ENCODE measurements at regions not wholly inside any gene's neighbourhood (a gene's known extent, or its start where the extent isn't known, plus 50 kb on each side); places are given as distances from the start of the nearest gene placed in this dataset.
A peak's percentile ranks its signal among the peaks of the same experiment; 100 is the strongest.
"Not testable (repeated sequence)": the region's sequence is repeated elsewhere in the genome, so short reads cannot be mapped to it uniquely, and the experiment has no call there.

- Histone ChIP-seq H3K4me1 (ENCODE audit: control insufficient read depth, insufficient read depth, low read length) (peaks cover 14% of the 10 kb centered on the region), H3K27me3 (ENCODE audit: control insufficient read depth, insufficient read depth, low read length) (no peaks in the 10 kb centered on the region), H3K36me3 (ENCODE audit: control insufficient read depth, insufficient read depth, low read length) (no peaks in the 10 kb centered on the region), H3K9me3 (ENCODE audit: control insufficient read depth, insufficient read depth, low read length) (peaks cover 16% of the 10 kb centered on the region), H3K4me3 (ENCODE audit: low read depth, low read length) (no peak overlapping the region), H3K9ac (ENCODE audit: low read depth, low read length) (no peak overlapping the region)
These were observed 87.8 kb upstream of the EZR start for GRCh38 chr6:158906926-158907325.

GRCh38 chr6:158905277-158905676 lies 86.1 kb upstream of the EZR start:
- no peaks in the 10 kb centered on the region for H3K27me3 ChIP-seq (ENCODE audit: control insufficient read depth, insufficient read depth, low read length)
- H3K4me1 ChIP-seq (ENCODE audit: control insufficient read depth, insufficient read depth, low read length): peaks cover 3% of the 10 kb centered on the region
- no peaks in the 10 kb centered on the region for H3K36me3 ChIP-seq (ENCODE audit: control insufficient read depth, insufficient read depth, low read length)
- H3K9me3 ChIP-seq (ENCODE audit: control insufficient read depth, insufficient read depth, low read length): peaks cover 16% of the 10 kb centered on the region
- H3K9ac ChIP-seq (ENCODE audit: low read depth, low read length): no peak overlapping the region
- no peak overlapping the region for H3K4me3 ChIP-seq (ENCODE audit: low read depth, low read length)

GRCh38 chr6:158903801-158904200 lies 84.6 kb upstream of the EZR start:
- no peaks in the 10 kb centered on the region for H3K4me1 ChIP-seq (ENCODE audit: control insufficient read depth, insufficient read depth, low read length)
- no peak overlapping the region for H3K9ac ChIP-seq (ENCODE audit: low read depth, low read length)
- H3K36me3 ChIP-seq (ENCODE audit: control insufficient read depth, insufficient read depth, low read length): no peaks in the 10 kb centered on the region
- no peaks in the 10 kb centered on the region for H3K27me3 ChIP-seq (ENCODE audit: control insufficient read depth, insufficient read depth, low read length)
- H3K4me3 ChIP-seq (ENCODE audit: low read depth, low read length): no peak overlapping the region
- H3K9me3 ChIP-seq (ENCODE audit: control insufficient read depth, insufficient read depth, low read length): peaks cover 16% of the 10 kb centered on the region

GRCh38 chr6:158900663-158901312 lies 81.6 kb upstream of the EZR start:
- H3K9me3 ChIP-seq (ENCODE audit: control insufficient read depth, insufficient read depth, low read length): peaks cover 13% of the 10 kb centered on the region
- no peaks in the 10 kb centered on the region for H3K27me3 ChIP-seq (ENCODE audit: control insufficient read depth, insufficient read depth, low read length)

GRCh38 chr6:158897236-158897635 lies 78.1 kb upstream of the EZR start:
- no peak overlapping the region for H3K9ac ChIP-seq (ENCODE audit: low read depth, low read length)
- no peaks in the 10 kb centered on the region for H3K27me3 ChIP-seq (ENCODE audit: control insufficient read depth, insufficient read depth, low read length)

More at GRCh38 chr6:158900663-158901312, 81.6 kb upstream of the EZR start:
- Histone ChIP-seq H3K4me1 (ENCODE audit: control insufficient read depth, insufficient read depth, low read length) (no peaks in the 10 kb centered on the region), H3K36me3 (ENCODE audit: control insufficient read depth, insufficient read depth, low read length) (no peaks in the 10 kb centered on the region), H3K4me3 (ENCODE audit: low read depth, low read length) (no peak overlapping the region), H3K9ac (ENCODE audit: low read depth, low read length) (no peak overlapping the region)

GRCh38 chr6:158895661-158896060 lies 76.5 kb upstream of the EZR start:
- H3K36me3 ChIP-seq (ENCODE audit: control insufficient read depth, insufficient read depth, low read length): no peaks in the 10 kb centered on the region
- no peak overlapping the region for H3K9ac ChIP-seq (ENCODE audit: low read depth, low read length)
- peaks cover 2% of the 10 kb centered on the region for H3K4me1 ChIP-seq (ENCODE audit: control insufficient read depth, insufficient read depth, low read length)
- no peak overlapping the region for H3K4me3 ChIP-seq (ENCODE audit: low read depth, low read length)
- no peaks in the 10 kb centered on the region for H3K9me3 ChIP-seq (ENCODE audit: control insufficient read depth, insufficient read depth, low read length)
- H3K27me3 ChIP-seq (ENCODE audit: control insufficient read depth, insufficient read depth, low read length): no peaks in the 10 kb centered on the region

More at GRCh38 chr6:158897236-158897635, 78.1 kb upstream of the EZR start:
- Histone ChIP-seq H3K9me3 (ENCODE audit: control insufficient read depth, insufficient read depth, low read length) (no peaks in the 10 kb centered on the region), H3K36me3 (ENCODE audit: control insufficient read depth, insufficient read depth, low read length) (no peaks in the 10 kb centered on the region), H3K4me3 (ENCODE audit: low read depth, low read length) (no peak overlapping the region), H3K4me1 (ENCODE audit: control insufficient read depth, insufficient read depth, low read length) (peaks cover 2% of the 10 kb centered on the region)

- Histone ChIP-seq H3K9ac (ENCODE audit: low read depth, low read length) (no peak overlapping the region), H3K36me3 (ENCODE audit: control insufficient read depth, insufficient read depth, low read length) (no peaks in the 10 kb centered on the region), H3K27me3 (ENCODE audit: control insufficient read depth, insufficient read depth, low read length) (no peaks in the 10 kb centered on the region), H3K4me3 (ENCODE audit: low read depth, low read length) (peak overlapping the region; percentile 5), H3K4me1 (ENCODE audit: control insufficient read depth, insufficient read depth, low read length) (peaks cover 2% of the 10 kb centered on the region), H3K9me3 (ENCODE audit: control insufficient read depth, insufficient read depth, low read length) (no peaks in the 10 kb centered on the region)
These were observed 75.0 kb upstream of the EZR start for GRCh38 chr6:158894193-158894592.

GRCh38 chr6:158892266-158892665 lies 73.1 kb upstream of the EZR start:
- H3K36me3 ChIP-seq (ENCODE audit: control insufficient read depth, insufficient read depth, low read length): no peaks in the 10 kb centered on the region
- H3K27me3 ChIP-seq (ENCODE audit: control insufficient read depth, insufficient read depth, low read length): no peaks in the 10 kb centered on the region
- no peak overlapping the region for H3K4me3 ChIP-seq (ENCODE audit: low read depth, low read length)
- H3K9ac ChIP-seq (ENCODE audit: low read depth, low read length): no peak overlapping the region
- no peaks in the 10 kb centered on the region for H3K9me3 ChIP-seq (ENCODE audit: control insufficient read depth, insufficient read depth, low read length)
- peaks cover 2% of the 10 kb centered on the region for H3K4me1 ChIP-seq (ENCODE audit: control insufficient read depth, insufficient read depth, low read length)

GRCh38 chr6:158891560-158891959 lies 72.4 kb upstream of the EZR start:
- not testable (repeated sequence) for H3K36me3 ChIP-seq (ENCODE audit: control insufficient read depth, insufficient read depth, low read length); H3K27me3 ChIP-seq (ENCODE audit: control insufficient read depth, insufficient read depth, low read length); H3K9ac ChIP-seq (ENCODE audit: low read depth, low read length); H3K4me3 ChIP-seq (ENCODE audit: low read depth, low read length); H3K4me1 ChIP-seq (ENCODE audit: control insufficient read depth, insufficient read depth, low read length); H3K9me3 ChIP-seq (ENCODE audit: control insufficient read depth, insufficient read depth, low read length)

GRCh38 chr6:158888171-158888570 lies 69.0 kb upstream of the EZR start:
- not testable (repeated sequence) for H3K36me3 ChIP-seq (ENCODE audit: control insufficient read depth, insufficient read depth, low read length); H3K4me3 ChIP-seq (ENCODE audit: low read depth, low read length); H3K27me3 ChIP-seq (ENCODE audit: control insufficient read depth, insufficient read depth, low read length); H3K4me1 ChIP-seq (ENCODE audit: control insufficient read depth, insufficient read depth, low read length); H3K9ac ChIP-seq (ENCODE audit: low read depth, low read length); H3K9me3 ChIP-seq (ENCODE audit: control insufficient read depth, insufficient read depth, low read length)

- not testable (repeated sequence) for H3K27me3 ChIP-seq (ENCODE audit: control insufficient read depth, insufficient read depth, low read length); H3K36me3 ChIP-seq (ENCODE audit: control insufficient read depth, insufficient read depth, low read length); H3K9ac ChIP-seq (ENCODE audit: low read depth, low read length); H3K4me1 ChIP-seq (ENCODE audit: control insufficient read depth, insufficient read depth, low read length); H3K4me3 ChIP-seq (ENCODE audit: low read depth, low read length); H3K9me3 ChIP-seq (ENCODE audit: control insufficient read depth, insufficient read depth, low read length)
These were observed 67.3 kb upstream of the EZR start for GRCh38 chr6:158886346-158886977.

- not testable (repeated sequence) for H3K4me1 ChIP-seq (ENCODE audit: control insufficient read depth, insufficient read depth, low read length); H3K9me3 ChIP-seq (ENCODE audit: control insufficient read depth, insufficient read depth, low read length); H3K27me3 ChIP-seq (ENCODE audit: control insufficient read depth, insufficient read depth, low read length); H3K36me3 ChIP-seq (ENCODE audit: control insufficient read depth, insufficient read depth, low read length); H3K9ac ChIP-seq (ENCODE audit: low read depth, low read length); H3K4me3 ChIP-seq (ENCODE audit: low read depth, low read length)
These were observed 62.7 kb upstream of the EZR start for GRCh38 chr6:158881884-158882283.
